GM10266 (cell line): ENCODE measurements at regions not wholly inside any gene's neighbourhood (a gene's known extent, or its start where the extent isn't known, plus 50 kb on each side); places are given as distances from the start of the nearest gene placed in this dataset.

Experiments used
- DNase-seq: peaks from one replicate; pipeline ENCODE4 v3.0.0; 2012; ENCODE audit errors: extremely low spot score
- CTCF ChIP-seq: IDR thresholded peaks from 2 replicates; pipeline ENCODE4 v1.5.1; 2012; ENCODE audit warnings: mild to moderate bottlenecking, low read depth; ENCODE audit not compliant: control insufficient read depth, insufficient read depth; ENCODE audit errors: missing control alignments

- TF ChIP-seq CTCF, result no peak
- no peak for DNase-seq
These were observed 139.7 kb upstream of the DYRK2 start for GRCh38 chr12:67508830-67509229.

- TF ChIP-seq CTCF, result no peak
- DNase-seq, result no peak
These were observed 138.7 kb upstream of the DYRK2 start for GRCh38 chr12:67509666-67510386.

- TF ChIP-seq CTCF, result no peak
- DNase-seq, result no peak
These were observed 136.5 kb upstream of the DYRK2 start for GRCh38 chr12:67512061-67512460.

GRCh38 chr12:67514502-67514901 lies 134.0 kb upstream of the DYRK2 start:
- TF ChIP-seq CTCF, result no peak
- DNase-seq, result no peak

- DNase-seq, result no peak
- TF ChIP-seq CTCF, result no peak
These were observed 132.7 kb upstream of the DYRK2 start for GRCh38 chr12:67515679-67516340.

- no peak for TF ChIP-seq CTCF
- no peak for DNase-seq
These were observed 131.2 kb upstream of the DYRK2 start for GRCh38 chr12:67517181-67517887.
